K562 (cell line): ENCODE measurements at regions not wholly inside any gene's neighbourhood (a gene's known extent, or its start where the extent isn't known, plus 50 kb on each side); places are given as distances from the start of the nearest gene placed in this dataset.

Experiments used
- ATAC-seq: fragments of 200-7000 bp; cut with Tn5 transposase; 3 replicates; pipeline ENCODE4 v1.9.1; 2020; ENCODE audit warnings: moderate library complexity
- BruUV-seq: library from RNA; stranded (reverse); fragments of 400-500 nt; replicated peaks from 2 replicates; lab custom pipeline; 2021; lab: Mats Ljungman, UMichigan
- CTCF ChIA-PET: fragments of 300-600 bp; formaldehyde crosslinking; extraction: SDS; loops from one replicate; lab custom pipeline; 2021; ENCODE audit warnings: low intra/inter-chr PET ratio; lab: Yijun Ruan, JAX
- POLR2A ChIA-PET: fragments of 300-600, 350-650 bp; sonication (Branson Sonifier 250); formaldehyde crosslinking; extraction: SDS; loops from one replicate; lab custom pipeline; 2021; ENCODE audit warnings: antibody characterized with exemption, inconsistent platforms; lab: Yijun Ruan, JAX
- DNase-seq, 4 experiments: peaks; one replicate each; pipeline versions ENCODE4 v3.0.0 to v3.0.0-alpha.2; 2011 to 2018; ENCODE audit warnings: low spot score in 3 of 4, mixed read lengths in 3 of 4; ENCODE audit errors: extremely low read depth in 1 of 4
- FAIRE-seq: peaks from 2 replicates; lab custom pipeline; 2011; peaks lifted over from hg19 to GRCh38; lab: Jason Lieb, UNC
- H2AFZ ChIP-seq: 2 replicates; pipeline ENCODE4 v1.6.0; 2011; ENCODE audit warnings: low read depth, low read length, control low read depth, inconsistent platforms
- H3K27ac ChIP-seq: fragments of 200-600 bp; 3 replicates; pipeline ENCODE4 v1.8.0; 2011; ENCODE audit warnings: low read depth, mild to moderate bottlenecking, control low read depth, inconsistent platforms, low read length, moderate library complexity, mixed read lengths; ENCODE audit errors: extremely low read depth
- H3K27me3 ChIP-seq, 2 experiments: fragments of 300-600 bp in 1 of 2; 2 replicates in 1 of 2; 3 replicates in 1 of 2; pipeline versions ENCODE4 v1.6.0 to v1.8.0; 2011; ENCODE audit warnings: inconsistent platforms in 2 of 2, low read length in 2 of 2, mild to moderate bottlenecking in 1 of 2, mixed read lengths in 1 of 2, moderate library complexity in 1 of 2; ENCODE audit not compliant: control insufficient read depth in 2 of 2, insufficient read depth in 2 of 2
- H3K36me3 ChIP-seq: fragments of 300-600 bp; 3 replicates; pipeline ENCODE4 v1.8.0; 2011; ENCODE audit warnings: mild to moderate bottlenecking, low read length, inconsistent platforms; ENCODE audit not compliant: control insufficient read depth, insufficient read depth
- H3K4me1 ChIP-seq, 2 experiments: fragments of 200-600 bp in 1 of 2; replicated peaks in 1 of 2; 2 replicates in 1 of 2; 3 replicates in 1 of 2; pipeline versions ENCODE4 v1.5.1 to v1.8.0; 2011; ENCODE audit warnings: inconsistent platforms in 2 of 2, low read length in 2 of 2, mild to moderate bottlenecking in 1 of 2, mixed read lengths in 1 of 2, moderate library complexity in 1 of 2; ENCODE audit not compliant: control insufficient read depth in 2 of 2, insufficient read depth in 2 of 2
- H3K4me2 ChIP-seq: 2 replicates; pipeline ENCODE4 v1.6.1; 2011; ENCODE audit warnings: low read length, control low read depth, inconsistent platforms, mixed read lengths; ENCODE audit not compliant: insufficient read depth
- H3K4me3 ChIP-seq: fragments of 200-600 bp; sonication (generic), shearing (Covaris generic); 2 replicates; pipeline ENCODE4 v1.5.1; 2016; ENCODE audit warnings: control low read depth, inconsistent platforms
- H3K79me2 ChIP-seq: fragments of 200-600 bp; 3 replicates; pipeline ENCODE4 v1.8.0; 2011; ENCODE audit warnings: low read length, inconsistent platforms; ENCODE audit not compliant: control insufficient read depth, insufficient read depth
- H3K9ac ChIP-seq, 2 experiments: 2 replicates each; pipeline versions ENCODE4 v1.6.0 to v1.6.1; 2011; ENCODE audit warnings: low read depth in 2 of 2, low read length in 2 of 2, control low read depth in 1 of 2, inconsistent platforms in 1 of 2, mild to moderate bottlenecking in 1 of 2, mixed read lengths in 1 of 2; ENCODE audit not compliant: insufficient read depth in 1 of 2
- H3K9me1 ChIP-seq: one replicate; pipeline ENCODE4 v1.6.0; 2011; ENCODE audit warnings: inconsistent platforms, mild to moderate bottlenecking, low read length, moderate library complexity; ENCODE audit not compliant: control insufficient read depth, insufficient read depth
- H3K9me3 ChIP-seq: replicated peaks from 2 replicates; pipeline ENCODE4 v1.5.1; 2011; ENCODE audit warnings: low read depth, low read length, inconsistent platforms; ENCODE audit not compliant: control insufficient read depth, insufficient read depth
- H4K20me1 ChIP-seq: replicated peaks from 2 replicates; pipeline ENCODE4 v1.6.1; 2011; ENCODE audit warnings: low read length, inconsistent platforms, mixed read lengths; ENCODE audit not compliant: control insufficient read depth, insufficient read depth
- KHSRP ChIP-seq: fragments of 450-650 bp; IDR thresholded peaks from 2 replicates; pipeline ENCODE4 v1.6.1; 2017
- MAFK ChIP-seq: IDR thresholded peaks from 2 replicates; pipeline ENCODE4 v1.6.1; 2011; ENCODE audit warnings: low read length, improper control_type of control experiment
- NR2F6 ChIP-seq: fragments of 450-650 bp; formaldehyde crosslinking; IDR thresholded peaks from 2 replicates; pipeline ENCODE4 v1.4.0; 2020; ENCODE audit warnings: mild to moderate bottlenecking
- SREBF1 ChIP-seq: fragments of 150-350 bp; IDR thresholded peaks from 2 replicates; pipeline ENCODE4 v1.6.1; 2014; ENCODE audit warnings: antibody characterized with exemption, low read depth, low read length, borderline replicate concordance
- WGBS: fragments of 100-300 bp; shearing (Covaris generic); methylation state at CpG from one replicate; pipeline ENCODE4 v1.1.6; 2016; ENCODE audit warnings: low coverage, mixed read lengths; ENCODE audit not compliant: insufficient coverage; ENCODE audit errors: missing lambda C conversion rate; 5-methylcytosine and 5-hydroxymethylcytosine counted together
- in situ Hi-C: fragments of 300-500 bp; cut with MboI; formaldehyde crosslinking; loops from 4 replicates; pipeline ENCODE4 v1.15.0; 2018; ENCODE audit warnings: inconsistent platforms, mixed read lengths
- intact Hi-C: fragments of 100-400 bp; cut with micrococcal nuclease; formaldehyde crosslinking; loops from 2 replicates; pipeline ENCODE4 v1.14.2; 2022
- TF ChIP-seq, protein P1 (sequence below): fragments of 450-650 bp; IDR thresholded peaks from 2 replicates; pipeline ENCODE4 v1.6.1; 2017; ENCODE audit warnings: mild to moderate bottlenecking, moderate library complexity
- TF ChIP-seq, protein P2 (sequence below): fragments of 250-450 bp; sonication (Bioruptor Pico); IDR thresholded peaks from 2 replicates; pipeline ENCODE4 v1.5.0; 2021

DNA sequence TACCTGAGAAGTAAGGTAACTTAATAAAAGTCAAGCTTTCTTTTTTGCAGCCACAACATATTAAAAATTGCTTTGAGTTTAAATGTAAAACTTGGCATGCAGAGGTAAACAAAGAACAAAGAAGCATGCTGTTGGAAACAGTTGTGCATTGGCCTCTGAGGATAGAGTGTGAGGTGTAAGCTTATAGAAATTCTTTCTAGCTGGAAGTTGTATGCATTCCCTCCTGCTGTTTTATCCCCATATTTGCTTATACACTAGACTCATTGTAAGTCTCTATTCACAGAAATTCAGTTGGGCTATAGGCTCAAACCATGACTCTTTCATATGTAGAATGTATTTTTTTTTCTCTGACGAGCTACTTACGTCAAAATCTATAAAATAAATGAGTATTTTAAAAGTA, 316.3 kb downstream of the SLC6A15 start:
- Histone ChIP-seq H3K27ac (no peak overlapping the region), H3K9me3 (no peaks in the 10 kb centered on the region), H3K4me2 (no peak overlapping the region), H3K27me3 (no peaks in the 10 kb centered on the region), H4K20me1 (no peaks in the 10 kb centered on the region), H3K36me3 (no peaks in the 10 kb centered on the region), H3K4me3 (no peak overlapping the region), H3K9ac (no peak overlapping the region), H3K4me1 (no peaks in the 10 kb centered on the region), H3K79me2 (no peaks in the 10 kb centered on the region), H3K9me1 (no peaks in the 10 kb centered on the region), H2AFZ (no peak overlapping the region)
- in situ Hi-C loops = no loop called here
- CTCF ChIA-PET = no interaction called here
- POLR2A ChIA-PET = no interaction called here
- FAIRE-seq (no peak), ATAC-seq (no peak), DNase-seq (no peak)
- TF ChIP-seq NR2F6 (CRISPR knock-in tag) = no peak
- no TSS peak for BruUV-seq
- intact Hi-C loops = no loop called here
- WGBS = 0% methylated on average over 2 of the region's 2 CpGs

DNA sequence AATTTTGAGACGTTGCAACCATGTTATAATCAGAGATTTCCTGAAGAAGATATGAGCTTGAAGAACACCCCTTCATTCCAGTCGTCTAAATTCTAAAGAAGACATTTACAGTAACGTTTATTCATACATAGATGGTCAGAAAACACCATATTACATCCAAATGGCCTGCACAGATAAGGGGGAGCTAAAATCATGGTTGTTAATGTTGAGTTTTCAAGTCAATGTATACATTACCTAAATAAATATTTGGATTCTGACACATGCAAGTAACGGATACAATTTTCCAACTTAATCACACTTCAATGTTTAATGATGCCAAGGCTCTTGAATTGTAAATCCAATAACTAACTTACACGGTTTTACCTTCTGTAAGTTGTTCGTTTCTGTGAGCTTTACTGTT, 318.4 kb downstream of the SLC6A15 start:
- CTCF ChIA-PET = no interaction called here
- BruUV-seq = no TSS peak
- Histone ChIP-seq H3K4me3 (no peak overlapping the region), H3K27ac (no peak overlapping the region), H2AFZ (no peak overlapping the region), H4K20me1 (no peaks in the 10 kb centered on the region), H3K9me3 (no peaks in the 10 kb centered on the region), H3K79me2 (no peaks in the 10 kb centered on the region), H3K36me3 (no peaks in the 10 kb centered on the region), H3K4me2 (no peak overlapping the region), H3K4me1 (no peaks in the 10 kb centered on the region), H3K9me1 (no peaks in the 10 kb centered on the region), H3K9ac (no peak overlapping the region), H3K27me3 (no peaks in the 10 kb centered on the region)
- under 1% methylated on average over 6 of the region's 6 CpGs for WGBS
- intact Hi-C loops = no loop called here
- POLR2A ChIA-PET = no interaction called here
- FAIRE-seq (no peak), DNase-seq (no peak), ATAC-seq (no peak)
- TF ChIP-seq KHSRP = no peak
- TF ChIP-seq, protein P1, sequence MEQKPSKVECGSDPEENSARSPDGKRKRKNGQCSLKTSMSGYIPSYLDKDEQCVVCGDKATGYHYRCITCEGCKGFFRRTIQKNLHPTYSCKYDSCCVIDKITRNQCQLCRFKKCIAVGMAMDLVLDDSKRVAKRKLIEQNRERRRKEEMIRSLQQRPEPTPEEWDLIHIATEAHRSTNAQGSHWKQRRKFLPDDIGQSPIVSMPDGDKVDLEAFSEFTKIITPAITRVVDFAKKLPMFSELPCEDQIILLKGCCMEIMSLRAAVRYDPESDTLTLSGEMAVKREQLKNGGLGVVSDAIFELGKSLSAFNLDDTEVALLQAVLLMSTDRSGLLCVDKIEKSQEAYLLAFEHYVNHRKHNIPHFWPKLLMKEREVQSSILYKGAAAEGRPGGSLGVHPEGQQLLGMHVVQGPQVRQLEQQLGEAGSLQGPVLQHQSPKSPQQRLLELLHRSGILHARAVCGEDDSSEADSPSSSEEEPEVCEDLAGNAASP = no peak
- no peak for TF ChIP-seq SREBF1
- no peak for TF ChIP-seq MAFK
- TF ChIP-seq, protein P2, sequence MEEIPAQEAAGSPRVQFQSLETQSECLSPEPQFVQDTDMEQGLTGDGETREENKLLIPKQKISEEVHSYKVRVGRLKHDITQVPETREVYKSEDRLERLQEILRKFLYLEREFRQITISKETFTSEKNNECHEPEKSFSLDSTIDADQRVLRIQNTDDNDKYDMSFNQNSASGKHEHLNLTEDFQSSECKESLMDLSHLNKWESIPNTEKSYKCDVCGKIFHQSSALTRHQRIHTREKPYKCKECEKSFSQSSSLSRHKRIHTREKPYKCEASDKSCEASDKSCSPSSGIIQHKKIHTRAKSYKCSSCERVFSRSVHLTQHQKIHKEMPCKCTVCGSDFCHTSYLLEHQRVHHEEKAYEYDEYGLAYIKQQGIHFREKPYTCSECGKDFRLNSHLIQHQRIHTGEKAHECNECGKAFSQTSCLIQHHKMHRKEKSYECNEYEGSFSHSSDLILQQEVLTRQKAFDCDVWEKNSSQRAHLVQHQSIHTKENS (CRISPR knock-in tag) = no peak
- in situ Hi-C loops = no loop called here
